ENCODE measurements at regions not wholly inside any gene's neighbourhood (a gene's known extent, or its start where the extent isn't known, plus 50 kb on each side); places are given as distances from the start of the nearest gene placed in this dataset.

GRCh38 chr2:225114786-225115323 lies 72.6 kb upstream of the DOCK10 start:
- Histone ChIP-seq H3K4me1 (no peaks in the 10 kb centered on the region), H3K4me3 (no peak overlapping the region), H3K36me3 (no peaks in the 10 kb centered on the region), H3K27me3 (no peaks in the 10 kb centered on the region), H3K27ac (no peak overlapping the region), H3K9me3 (no peaks in the 10 kb centered on the region)
- TF ChIP-seq POLR2A (IDR thresholded peaks at IDR 0.05) (no peak), CTCF (IDR thresholded peaks at IDR 0.05) (no peak)
- no peak for DNase-seq

GRCh38 chr2:225113371-225114015 lies 71.2 kb upstream of the DOCK10 start:
- no peak for DNase-seq
- Histone ChIP-seq H3K27ac (no peak overlapping the region), H3K9me3 (no peaks in the 10 kb centered on the region), H3K36me3 (no peaks in the 10 kb centered on the region), H3K27me3 (no peaks in the 10 kb centered on the region), H3K4me3 (no peak overlapping the region), H3K4me1 (no peaks in the 10 kb centered on the region)
- TF ChIP-seq CTCF (IDR thresholded peaks at IDR 0.05) (no peak), POLR2A (IDR thresholded peaks at IDR 0.05) (no peak)

- no peaks in the 10 kb centered on the region for H3K9me3 ChIP-seq
- no peak for DNase-seq
- TF ChIP-seq CTCF (IDR thresholded peaks at IDR 0.05) (no peak), POLR2A (IDR thresholded peaks at IDR 0.05) (no peak)
- no peaks in the 10 kb centered on the region for H3K27me3 ChIP-seq
- no peak overlapping the region for H3K27ac ChIP-seq
- no peaks in the 10 kb centered on the region for H3K36me3 ChIP-seq
- H3K4me3 ChIP-seq = no peak overlapping the region
- no peaks in the 10 kb centered on the region for H3K4me1 ChIP-seq
Measured at GRCh38 chr2:225112362-225113126, 70.3 kb upstream of the DOCK10 start.

GRCh38 chr2:225108805-225109204 lies 66.5 kb upstream of the DOCK10 start:
- no peak overlapping the region for H3K27ac ChIP-seq
- H3K4me3 ChIP-seq = no peak overlapping the region
- no peak for DNase-seq
- TF ChIP-seq POLR2A (IDR thresholded peaks at IDR 0.05) (no peak), CTCF (IDR thresholded peaks at IDR 0.05) (no peak)
- no peaks in the 10 kb centered on the region for H3K4me1 ChIP-seq
- no peaks in the 10 kb centered on the region for H3K27me3 ChIP-seq
- H3K36me3 ChIP-seq = no peaks in the 10 kb centered on the region
- no peaks in the 10 kb centered on the region for H3K9me3 ChIP-seq

- no peak for DNase-seq
- H3K9me3 ChIP-seq = no peaks in the 10 kb centered on the region
- no peaks in the 10 kb centered on the region for H3K36me3 ChIP-seq
- no peak overlapping the region for H3K4me3 ChIP-seq
- no peaks in the 10 kb centered on the region for H3K4me1 ChIP-seq
- H3K27me3 ChIP-seq = no peaks in the 10 kb centered on the region
- TF ChIP-seq POLR2A (IDR thresholded peaks at IDR 0.05) = no peak
- TF ChIP-seq CTCF (IDR thresholded peaks at IDR 0.05) = no peak
- no peak overlapping the region for H3K27ac ChIP-seq
Measured at GRCh38 chr2:225104971-225105370, 62.7 kb upstream of the DOCK10 start.
